GM19023 (cell line): ENCODE measurements at regions not wholly inside any gene's neighbourhood (a gene's known extent, or its start where the extent isn't known, plus 50 kb on each side); places are given as distances from the start of the nearest gene placed in this dataset.
A peak's percentile ranks its signal among the peaks of the same experiment; 100 is the strongest.
"Not testable (repeated sequence)": the region's sequence is repeated elsewhere in the genome, so short reads cannot be mapped to it uniquely, and the experiment has no call there.

Experiments
- ATAC-seq: cut with Tn5 transposase; IDR thresholded peaks from one replicate; pipeline ENCODE4 v1.9.1; 2021; ENCODE audit warnings: mild to moderate bottlenecking, moderate library complexity; ENCODE audit not compliant: unreplicated experiment

DNA sequence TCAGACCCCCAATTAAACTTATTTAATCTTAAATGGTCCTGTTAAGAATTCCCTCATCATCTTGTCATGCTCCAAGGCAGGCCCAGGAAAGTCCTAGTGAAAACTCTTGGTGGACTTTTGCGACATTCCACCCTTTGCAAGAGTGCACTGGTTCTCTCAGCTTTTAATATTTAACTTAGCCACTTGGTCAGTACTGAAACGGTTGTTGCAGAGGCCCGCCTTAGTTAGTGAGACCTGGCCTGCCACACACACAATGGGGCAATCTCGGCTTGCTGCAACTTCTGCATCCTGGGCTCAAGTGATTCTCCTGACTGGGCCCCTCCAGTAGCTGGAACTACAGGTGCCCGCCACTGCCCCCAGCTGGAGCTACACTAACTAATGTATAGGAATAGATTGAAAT lies 1366.0 kb downstream of the UQCRFS1 start:
- ATAC-seq: no peak

DNA sequence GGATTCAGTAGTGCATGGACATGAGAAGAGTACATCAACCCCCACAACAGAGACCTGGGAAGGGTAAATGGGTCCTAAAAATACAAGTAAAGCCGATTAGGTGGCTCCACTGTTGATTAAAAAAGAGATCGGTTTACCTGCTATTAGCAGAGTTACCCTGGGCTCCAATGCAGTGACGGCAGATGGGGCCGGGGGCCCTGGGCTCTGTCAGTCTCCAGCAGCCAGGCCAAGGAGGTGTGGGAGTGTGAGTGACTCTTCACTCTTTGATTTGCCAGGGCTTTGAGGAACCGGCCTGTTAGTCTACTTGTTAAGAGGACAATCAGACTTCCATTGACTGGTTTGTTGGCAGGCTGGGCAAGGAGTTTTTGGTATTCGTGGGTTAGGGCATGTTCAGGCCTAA lies 1368.7 kb downstream of the UQCRFS1 start:
- no peak for ATAC-seq

DNA sequence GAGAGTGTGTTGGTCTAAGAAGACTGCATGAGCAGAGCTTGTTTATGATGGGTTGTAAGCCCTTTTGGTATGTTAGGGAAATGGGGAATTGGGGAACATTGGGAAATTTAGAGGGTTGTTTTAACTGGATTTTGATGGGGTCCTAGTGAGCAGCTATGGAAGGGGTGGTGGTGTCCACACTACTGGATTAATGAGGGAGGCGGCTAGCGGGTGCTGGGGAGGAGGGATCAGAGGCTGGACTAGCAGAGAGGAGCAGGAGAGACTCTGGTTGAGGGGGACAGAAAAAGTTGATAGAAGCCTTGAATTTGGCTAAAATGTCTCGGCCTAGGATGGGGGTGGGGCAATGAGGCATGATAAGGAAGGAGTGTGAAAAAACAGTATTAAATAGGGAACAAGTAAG lies 1369.1 kb downstream of the UQCRFS1 start:
- ATAC-seq: no peak

DNA sequence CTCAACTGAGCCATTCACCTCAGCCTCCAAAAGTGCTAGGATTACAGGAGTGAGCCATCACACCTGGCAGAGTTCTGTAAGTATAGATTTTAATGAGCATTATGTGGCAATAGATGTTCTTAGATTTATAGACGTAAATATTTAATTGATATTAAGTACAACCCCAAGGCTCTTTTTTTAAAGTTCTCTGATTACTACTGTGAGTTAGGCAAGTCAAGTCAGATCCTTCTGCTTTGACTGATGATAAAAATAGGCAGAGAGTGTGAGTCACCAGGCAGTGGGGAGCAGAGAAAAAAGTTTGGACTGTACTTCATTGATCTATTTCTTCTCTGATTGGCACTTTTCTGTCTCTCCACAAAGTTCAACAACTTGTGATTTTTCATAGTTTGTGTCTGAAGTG lies 1379.9 kb downstream of the UQCRFS1 start:
- no peak for ATAC-seq

DNA sequence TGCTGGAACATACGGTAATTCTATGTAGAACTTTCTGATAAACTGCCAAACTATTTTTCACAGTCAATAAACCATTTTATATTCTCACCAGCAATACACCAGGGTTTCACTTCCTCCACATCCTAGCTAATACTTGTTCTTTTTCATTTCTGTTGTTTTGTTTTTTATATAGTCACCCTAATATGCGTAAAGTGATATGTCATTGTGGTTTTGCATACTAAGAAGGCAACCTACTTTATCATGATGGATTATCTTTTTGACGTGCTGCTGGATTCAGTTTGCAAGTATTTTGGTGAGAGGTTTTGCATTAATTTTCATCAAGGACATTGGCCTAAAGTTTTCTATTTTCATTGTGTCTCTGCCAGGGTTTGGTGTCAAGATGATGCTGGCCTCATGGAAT lies 1384.1 kb downstream of the UQCRFS1 start:
- ATAC-seq: no peak

DNA sequence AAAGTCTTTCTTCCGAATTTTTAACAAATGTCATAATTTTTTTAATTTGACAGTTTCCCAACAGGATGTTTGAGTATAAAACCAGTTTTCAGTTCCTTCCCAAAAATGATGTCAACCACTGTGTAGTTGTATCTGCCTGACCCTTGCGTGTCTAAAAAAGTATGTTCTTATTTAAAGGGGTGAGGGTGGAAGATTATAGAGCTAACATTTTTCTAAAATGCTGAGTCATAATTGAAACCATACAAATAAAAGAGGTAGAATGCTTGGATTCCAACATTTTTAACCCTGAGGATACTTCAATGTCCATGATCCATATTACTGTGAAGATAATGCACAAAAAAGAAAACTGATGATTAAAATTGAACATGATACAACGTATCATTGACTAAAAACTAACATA lies 1388.8 kb downstream of the UQCRFS1 start:
- ATAC-seq: no peak

DNA sequence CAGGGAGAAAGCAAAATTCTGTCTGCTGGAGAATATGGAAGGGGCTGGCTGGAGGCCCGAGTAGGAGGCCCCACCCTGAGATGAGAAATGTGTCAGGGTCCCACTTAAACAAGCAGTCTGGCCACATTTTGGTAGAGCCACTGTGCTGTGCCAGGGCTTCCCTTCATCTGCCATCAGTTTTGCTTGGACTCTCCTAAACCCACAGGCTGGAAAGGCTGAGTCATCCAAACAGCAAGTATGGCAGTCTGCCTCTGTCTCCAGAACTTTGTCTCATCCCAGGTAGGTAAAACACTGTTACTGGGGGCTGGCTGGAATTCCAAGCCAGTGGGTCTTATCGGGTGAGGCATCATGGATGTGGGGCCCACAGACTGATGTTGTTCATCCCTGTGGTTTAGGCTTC lies 1390.6 kb downstream of the UQCRFS1 start:
- no peak for ATAC-seq

DNA sequence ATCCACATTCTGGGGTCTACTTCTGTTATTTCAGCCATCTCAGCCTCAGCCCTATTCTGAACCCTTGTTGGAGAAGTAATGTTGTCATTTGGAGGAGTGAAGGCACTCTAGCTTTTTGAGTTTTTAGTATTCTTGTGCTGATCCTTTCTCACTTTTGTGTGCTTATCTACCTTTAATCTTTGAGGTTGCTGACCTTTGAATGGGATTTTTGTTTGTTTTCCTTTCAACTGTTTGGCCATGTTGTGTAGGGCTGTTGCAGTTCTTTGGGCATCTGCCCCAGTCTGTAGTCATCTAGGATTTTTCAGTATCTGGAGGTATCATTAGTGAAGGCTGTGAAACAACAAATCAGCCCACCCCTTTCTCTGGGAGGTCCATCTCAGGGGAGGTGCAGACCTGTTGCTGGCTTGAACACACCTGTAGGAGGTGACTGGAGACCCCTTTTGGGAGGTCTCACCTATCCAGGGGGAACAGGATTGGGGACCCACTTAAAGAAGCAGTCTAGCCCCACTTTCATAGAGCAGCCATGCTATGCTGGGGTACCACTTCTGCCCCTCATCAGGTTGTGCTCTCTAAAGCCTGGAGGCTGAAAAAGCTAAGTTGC lies 1391.4 kb downstream of the UQCRFS1 start:
- ATAC-seq: no peak

DNA sequence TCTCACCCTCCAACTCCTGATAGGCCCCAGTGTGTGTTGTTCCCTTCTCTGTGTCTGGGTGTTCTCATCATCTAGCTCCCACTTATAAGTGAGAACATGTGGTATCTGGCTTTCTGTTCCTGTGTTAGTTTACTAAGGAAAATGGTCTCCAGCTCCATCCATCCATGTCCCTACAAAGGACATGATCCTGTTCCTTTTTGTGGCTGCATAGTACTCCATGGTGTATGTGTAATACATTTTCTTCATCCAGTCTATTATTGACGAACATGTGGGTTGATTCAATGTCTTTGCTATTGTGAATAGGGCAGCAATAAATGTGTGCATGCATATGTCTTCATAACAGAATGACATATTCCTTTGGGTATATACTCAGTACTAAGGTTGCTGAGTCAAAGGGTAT lies 1397.0 kb downstream of the UQCRFS1 start:
- ATAC-seq: no peak

DNA sequence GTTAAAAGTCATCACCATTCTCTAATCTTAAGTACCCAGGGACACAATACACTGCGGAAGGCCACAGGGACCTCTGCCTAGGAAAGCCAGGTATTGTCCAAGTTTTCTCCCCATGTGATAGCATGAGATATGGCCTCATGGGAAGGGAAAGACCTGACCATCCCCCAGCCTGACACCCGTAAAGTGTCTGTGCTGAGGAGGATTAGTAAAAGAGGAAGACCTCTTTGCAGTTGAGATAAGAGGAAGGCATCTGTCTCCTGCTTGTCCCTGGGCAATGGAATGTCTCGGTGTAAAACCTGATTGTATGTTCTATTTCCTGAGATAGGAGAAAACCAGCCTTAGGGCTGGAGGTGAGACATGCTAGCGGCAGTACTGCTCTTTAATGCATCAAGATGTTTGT lies 1398.1 kb downstream of the UQCRFS1 start:
- not testable (repeated sequence) for ATAC-seq

DNA sequence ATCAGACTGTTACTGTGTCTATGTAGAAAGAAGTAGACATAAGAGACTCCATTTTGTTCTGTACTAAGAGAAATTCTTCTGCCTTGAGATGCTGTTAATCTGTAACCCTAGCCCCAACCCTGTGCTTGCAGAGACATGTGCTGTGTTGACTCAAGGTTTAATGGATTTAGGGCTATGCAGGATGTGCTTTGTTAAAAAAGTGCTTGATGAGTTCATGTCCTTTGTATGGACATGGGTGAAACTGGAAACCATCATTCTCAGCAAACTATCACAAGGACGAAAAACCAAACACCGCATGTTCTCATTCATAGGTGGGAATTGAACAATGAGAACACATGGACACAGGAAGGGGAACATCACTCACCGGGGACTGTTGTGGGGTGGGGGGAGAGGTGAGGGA lies 1398.7 kb downstream of the UQCRFS1 start:
- ATAC-seq: not testable (repeated sequence)

DNA sequence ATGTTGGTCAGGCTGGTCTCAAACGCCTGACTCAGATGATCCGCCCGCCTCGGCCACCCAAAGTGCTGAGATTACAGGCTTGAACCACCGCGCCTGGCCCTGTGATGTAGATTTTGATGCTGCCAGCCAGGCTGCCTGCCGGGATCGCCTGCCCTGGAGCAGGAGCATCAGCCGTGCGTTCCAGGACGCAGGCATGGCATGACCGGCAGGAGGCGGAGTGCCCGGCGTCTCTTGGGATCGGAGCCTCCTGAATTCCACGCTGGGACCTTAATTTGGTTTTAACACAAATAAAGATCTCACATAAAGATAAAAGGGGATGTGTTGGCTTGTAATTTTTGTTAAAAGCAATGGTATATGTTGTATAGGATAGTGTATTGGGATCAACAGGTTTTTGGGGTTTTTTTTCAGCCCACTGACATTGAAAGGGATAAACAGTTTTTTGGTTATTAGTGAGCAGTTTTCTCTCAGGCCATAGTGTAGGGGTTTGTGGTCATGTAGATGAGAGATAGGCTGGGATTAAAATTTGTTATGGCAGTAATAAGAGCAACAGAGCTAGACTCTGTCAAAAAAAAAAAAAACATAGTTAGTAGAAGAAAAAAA lies 1406.4 kb downstream of the UQCRFS1 start:
- ATAC-seq: no peak

DNA sequence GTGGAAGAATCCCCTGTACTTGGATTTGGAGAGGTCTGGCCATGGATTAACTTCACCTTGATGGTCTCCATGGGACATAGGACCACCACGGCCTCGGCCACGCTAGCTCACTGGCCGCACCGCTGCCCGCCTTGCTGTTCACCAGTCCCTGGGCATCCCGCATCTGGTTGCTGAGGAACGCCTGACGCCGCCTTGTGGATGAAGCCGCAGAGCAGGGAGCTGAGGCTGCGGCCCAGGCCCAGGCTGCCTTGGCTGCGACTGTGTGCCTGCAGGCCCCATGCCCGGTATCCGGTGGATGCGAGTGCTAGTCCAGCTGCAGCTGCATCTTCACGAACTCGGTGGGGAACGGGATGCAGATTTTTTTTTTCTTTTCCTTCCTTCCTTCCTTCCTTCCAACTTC lies 1407.1 kb downstream of the UQCRFS1 start:
- ATAC-seq: no peak

DNA sequence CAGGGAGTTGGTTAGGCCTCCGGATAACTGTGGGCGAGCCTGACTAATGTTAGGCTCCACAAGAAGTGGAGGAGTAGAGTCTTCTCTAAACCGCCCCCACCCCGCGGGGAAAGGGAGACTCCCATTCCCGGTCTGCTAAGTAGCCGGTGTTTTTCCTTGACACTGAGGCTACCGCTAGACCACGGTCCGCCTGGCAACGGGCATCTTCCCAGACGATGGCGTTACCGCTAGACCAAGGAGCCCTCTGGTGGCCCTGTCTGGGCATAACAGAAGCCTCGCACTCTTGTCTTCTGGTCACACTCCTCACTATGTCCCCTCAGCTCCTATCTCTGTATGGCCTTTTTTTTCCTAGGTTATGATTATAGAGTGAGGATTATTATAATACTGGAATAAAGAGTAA lies 1410.7 kb downstream of the UQCRFS1 start:
- ATAC-seq: not testable (repeated sequence)

DNA sequence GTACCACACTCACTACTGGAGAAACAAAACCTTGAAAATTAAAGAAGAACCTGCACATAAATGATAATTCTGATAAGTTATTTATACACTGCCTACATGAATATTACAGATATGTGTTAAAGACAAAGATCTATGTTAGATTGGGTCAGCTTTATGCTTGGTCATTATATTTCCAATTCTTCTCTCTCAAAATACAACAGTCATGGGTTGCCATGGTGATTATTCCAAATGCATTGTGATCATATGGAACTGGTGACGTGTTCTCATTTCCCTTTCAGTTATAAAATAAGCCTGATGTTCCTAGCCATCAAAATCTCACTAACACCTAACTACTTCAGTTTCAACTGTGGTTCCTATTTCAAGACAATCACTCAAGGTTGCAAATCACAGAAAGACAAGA lies 1416.4 kb downstream of the UQCRFS1 start:
- no peak for ATAC-seq

DNA sequence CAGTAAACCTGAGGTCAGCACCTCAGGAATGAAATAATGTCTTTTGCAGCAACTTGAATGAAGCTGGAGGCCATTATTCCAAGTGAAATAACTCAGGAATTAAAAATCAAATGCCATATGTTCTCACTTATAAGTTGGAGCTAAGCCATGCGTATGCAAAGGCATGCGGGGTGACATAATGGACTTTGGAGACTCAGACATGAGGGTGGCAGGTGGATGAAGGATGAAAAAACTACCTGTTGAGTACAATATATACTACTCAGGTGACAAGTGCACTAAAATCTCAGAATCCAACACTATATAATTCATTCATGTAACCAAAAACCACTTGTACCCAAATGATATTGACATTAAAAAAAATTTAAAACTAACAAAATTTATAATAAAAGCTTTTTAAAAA lies 1416.9 kb downstream of the UQCRFS1 start:
- no peak for ATAC-seq

DNA sequence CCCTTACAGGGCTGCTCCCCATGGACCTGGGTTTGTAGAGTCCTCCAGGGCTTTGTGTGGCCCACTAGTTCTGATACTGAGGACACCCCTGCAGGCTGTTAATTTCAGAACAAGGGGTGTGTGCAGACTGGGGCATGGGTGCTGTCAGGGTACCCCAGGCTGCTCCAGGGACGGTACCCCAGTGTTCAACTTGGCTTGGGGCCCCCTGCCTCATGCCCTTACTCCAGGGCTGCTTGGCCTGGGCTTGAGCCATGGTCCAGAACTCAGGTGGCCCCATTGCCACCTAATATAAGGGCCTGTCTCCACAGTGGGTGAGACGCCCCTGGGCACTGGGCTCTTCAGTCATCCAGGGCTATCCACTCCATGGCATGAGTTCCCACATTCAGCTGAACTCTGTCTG lies 1417.6 kb downstream of the UQCRFS1 start:
- no peak for ATAC-seq

DNA sequence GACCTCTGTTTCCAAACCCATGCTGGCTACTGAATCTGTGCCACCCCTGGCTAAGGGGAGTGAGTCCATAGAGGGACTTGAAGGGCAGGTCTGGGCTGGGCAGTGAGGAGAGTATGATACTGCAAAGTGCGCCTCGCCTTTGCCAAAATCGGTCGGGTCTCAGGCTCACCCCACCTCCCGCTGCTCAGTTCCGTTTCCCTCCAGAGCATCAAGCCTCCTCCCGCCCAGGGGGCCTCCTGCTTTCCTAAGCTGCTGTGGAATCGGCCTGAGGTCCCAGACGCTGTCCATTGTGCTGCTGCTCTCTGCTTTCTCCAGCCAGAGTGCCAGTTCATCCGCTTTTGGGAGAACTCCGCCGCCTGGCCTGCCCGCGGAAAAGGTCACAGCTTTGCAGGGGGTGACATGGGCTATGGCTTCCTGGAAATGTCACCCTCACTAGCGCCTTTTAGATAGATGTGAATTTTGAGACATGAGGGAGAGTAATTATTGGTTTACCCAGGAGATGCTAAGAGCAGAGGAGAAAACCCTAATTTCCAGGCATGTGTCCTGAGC lies 1418.4 kb downstream of the UQCRFS1 start:
- ATAC-seq: peak; percentile 7

DNA sequence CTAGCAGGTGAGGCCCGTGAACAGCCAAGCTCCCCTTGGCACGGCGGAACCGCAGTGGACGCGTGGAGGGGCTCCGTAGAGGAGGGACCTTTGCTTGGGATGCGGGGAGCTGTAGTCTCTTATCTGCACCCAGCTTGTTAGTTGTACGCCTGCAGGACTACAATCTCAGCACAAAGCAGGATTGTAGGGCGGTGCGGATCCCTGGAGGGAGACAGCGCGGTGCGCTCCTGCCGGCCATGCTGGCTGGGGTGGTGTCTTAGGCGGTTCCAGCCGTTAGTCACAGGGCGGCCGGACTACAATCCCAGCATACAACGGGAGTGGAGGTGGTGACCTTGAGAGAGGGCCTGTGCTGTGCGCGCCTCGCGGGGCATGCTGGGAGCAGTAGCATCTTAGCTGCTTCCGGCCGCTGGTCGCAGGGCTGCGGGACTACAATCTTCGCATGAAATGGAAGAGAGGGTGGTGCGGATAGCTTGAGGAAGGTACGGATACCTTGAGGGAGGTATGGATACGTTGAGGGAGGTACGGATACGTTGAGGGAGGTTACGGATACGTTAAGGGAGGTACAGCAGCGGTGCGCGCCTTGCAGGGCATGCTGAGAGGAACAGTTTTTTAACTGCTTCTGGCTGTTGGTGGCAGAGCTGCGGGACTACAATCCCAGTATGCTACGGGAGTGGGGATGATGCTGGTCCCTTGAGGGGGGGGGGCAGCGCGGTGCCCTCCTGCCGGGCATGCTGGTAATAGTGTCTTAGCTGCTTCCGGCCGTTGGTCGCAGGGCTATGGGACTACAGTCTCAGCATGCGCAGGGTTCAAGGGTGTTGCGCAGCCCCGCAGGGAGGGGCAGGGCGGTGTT lies 1419.1 kb downstream of the UQCRFS1 start:
- ATAC-seq: peak; percentile 92

DNA sequence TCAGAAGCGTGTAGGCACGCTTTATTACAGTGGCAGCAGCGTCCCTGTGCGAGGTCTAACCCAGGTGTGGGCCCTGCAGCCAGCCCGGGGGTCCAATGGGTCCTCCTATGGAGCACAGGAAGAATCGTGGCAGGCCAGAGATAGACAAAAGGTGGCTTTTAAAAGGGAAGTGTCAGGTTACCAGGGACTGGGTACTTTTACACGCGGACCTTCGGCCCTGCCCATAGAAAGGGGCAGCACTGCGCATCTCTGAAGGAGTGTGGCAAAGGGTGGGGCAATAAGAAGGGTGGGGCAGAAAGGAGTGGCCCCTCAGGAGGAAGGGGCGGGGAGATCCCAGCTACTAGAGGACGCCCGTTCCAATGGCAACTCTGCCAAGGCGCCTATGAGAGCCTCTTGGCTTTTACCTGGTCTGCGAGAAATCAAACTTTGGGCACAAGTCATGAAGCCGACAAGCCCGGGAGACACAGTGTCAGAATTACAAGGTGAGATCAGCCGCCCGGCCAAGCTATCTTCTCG lies 1419.8 kb downstream of the UQCRFS1 start:
- ATAC-seq: peak; percentile 66

DNA sequence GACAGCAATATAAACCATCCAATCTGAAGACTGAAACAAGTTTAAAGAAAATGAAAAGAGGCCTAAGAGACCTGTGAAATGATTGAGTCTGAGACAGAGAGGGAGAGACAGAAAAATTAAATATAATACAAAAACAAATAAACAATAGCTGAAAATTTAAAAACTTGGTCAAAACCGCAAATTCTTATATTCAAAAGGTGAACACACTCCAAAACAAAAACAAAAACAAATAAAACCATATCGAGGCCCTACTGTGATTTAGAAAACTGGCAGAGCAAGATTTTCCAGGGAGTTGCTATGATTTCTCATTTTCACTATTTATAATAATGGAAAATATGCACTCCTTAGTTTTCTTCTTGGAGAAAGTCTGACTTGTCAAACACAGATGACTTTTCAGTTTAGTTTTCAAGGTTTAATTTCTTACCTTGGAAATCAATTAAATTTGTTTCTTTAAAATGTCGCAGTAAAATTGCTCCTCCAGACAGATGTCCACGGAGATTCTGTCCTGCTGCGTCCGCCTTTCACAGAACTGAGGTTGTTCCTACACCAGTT lies 1420.3 kb downstream of the UQCRFS1 start:
- no peak for ATAC-seq
